H1 (cell line): ENCODE measurements at regions not wholly inside any gene's neighbourhood (a gene's known extent, or its start where the extent isn't known, plus 50 kb on each side); places are given as distances from the start of the nearest gene placed in this dataset.

Source experiments
- EZH2 ChIP-seq: fragments of 200-600 bp; sonication (generic); IDR thresholded peaks from 2 replicates; pipeline ENCODE4 v1.7.1; 2012; ENCODE audit warnings: low read depth, mild to moderate bottlenecking, moderate library complexity, low read length, inconsistent platforms; ENCODE audit not compliant: severe bottlenecking
- TAF1 ChIP-seq: IDR thresholded peaks from 2 replicates; pipeline ENCODE4 v1.6.1; 2011; ENCODE audit warnings: mild to moderate bottlenecking, low read depth, low read length
- TBP ChIP-seq: IDR thresholded peaks from 2 replicates; pipeline ENCODE4 v1.6.1; 2011; ENCODE audit warnings: low read depth, low read length, improper control_type of control experiment

GRCh38 chr1:105483436-105483835, 1573.0 kb upstream of the PRMT6 start (continued):
- TF ChIP-seq EZH2 (no peak), TBP (no peak), TAF1 (no peak)
